ENCODE measurements at regions not wholly inside any gene's neighbourhood (a gene's known extent, or its start where the extent isn't known, plus 50 kb on each side); places are given as distances from the start of the nearest gene placed in this dataset.

DNA sequence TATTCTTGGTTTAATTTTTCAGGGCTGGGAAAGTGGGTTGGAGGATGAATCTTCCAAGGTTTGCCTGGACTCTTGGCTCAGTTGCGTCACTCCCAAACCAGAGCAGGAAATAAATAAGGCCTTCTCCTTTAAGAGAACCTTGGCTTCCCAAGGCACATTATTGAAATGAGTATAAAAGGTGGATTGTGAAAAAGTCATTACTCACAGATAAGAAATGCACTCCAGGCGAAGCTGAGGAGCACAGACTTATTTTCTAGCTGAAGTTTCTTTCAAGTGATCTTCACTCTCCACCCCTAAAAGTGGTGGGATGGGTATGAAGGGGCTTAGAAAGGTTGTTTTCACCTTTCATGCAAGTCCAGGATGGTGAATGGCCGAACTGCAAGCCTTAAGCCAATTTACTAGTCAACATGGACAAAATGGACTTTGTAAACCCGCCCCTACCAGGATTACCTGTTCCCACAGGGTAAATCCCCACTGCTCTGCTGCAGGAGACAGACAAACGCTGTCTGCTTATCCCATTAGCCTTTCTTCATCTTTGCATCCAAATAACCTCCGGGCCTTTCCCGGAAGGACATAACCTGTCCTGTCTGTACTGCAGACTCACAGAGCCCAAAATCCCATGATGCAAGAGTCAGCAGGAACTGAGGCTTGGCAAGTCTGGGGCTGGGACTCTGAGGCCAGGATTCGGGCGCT, 207.6 kb downstream of the BCL11B start:
- no peak for DNase-seq (ENCODE audit: low read depth)

DNA sequence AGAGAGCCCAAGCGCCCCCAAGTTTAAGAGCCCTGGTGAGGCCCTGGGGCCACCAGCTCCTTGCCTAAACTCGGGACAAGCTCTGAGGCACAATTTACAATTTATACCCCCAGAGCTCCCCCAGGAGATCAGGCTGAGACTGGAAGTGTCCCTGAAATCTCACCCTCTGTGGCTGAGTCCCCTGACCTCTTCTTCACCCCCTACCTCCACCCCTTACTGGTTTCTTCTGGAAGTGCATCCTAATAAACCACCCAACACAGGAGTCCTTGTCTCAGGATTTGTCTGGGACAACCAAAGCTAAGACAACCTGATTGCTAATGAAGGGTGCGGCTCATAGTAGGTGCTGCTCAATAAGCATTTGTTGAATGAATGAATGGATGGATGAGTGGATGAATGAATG, 206.4 kb downstream of the BCL11B start:
- DNase-seq (ENCODE audit: low read depth), result no peak

DNA sequence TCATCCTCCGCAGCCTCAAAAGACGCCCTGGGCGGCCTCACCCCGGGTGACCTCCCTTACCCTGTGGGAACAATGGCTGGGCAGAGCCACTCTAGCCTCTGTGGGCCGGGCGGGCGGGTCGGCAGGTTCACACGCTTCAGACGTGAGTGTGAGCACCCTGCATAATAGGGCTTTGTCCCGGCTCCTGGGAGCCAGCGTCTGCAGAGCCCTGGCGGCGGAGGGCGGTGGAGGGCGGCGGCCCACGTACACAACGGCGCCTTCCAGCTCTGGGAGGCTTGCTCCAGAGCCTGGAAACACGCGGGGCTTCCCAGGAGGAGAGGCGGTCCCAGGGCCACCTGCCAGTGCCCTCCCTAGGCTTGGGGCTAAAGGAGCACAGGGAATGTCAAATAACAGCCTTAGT, 205.6 kb downstream of the BCL11B start:
- no peak for DNase-seq (ENCODE audit: low read depth)

DNA sequence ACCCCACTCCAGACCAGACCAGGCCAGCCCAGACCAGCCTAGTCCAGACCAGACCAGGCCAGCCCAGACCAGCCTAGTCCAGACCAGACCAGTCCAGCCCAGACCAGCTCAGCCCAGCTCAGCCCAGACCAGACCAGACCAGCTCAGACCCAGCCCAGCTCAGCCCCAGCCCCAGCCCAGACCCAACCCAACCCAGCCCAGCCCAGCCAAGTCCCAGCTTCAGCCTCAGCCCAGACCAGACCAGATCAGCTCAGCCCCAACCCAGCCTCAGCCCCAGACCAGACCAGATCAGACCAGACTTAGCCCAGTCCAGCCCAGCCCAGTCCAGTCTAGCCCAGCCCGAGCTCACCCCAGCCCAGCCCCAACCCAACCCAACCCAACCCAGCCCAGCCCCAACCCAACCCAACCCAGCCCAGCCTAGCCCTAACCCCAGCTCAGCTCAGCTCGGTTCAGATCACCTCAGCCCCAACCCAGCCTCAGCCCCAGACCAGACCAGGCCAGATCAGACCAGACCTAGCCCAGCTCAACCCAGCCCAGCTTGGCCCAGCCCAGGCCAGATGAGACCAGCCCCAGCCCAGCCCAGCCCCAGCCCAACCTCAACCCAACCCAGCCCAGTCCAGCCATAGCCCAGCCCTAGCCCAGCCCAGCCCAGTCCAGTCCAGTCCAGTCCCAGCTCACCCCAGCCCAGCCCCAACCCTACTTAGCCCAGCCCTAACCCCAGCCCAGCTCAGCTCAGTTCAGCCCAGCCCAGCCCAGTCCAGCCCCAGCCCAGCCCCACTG, 204.7 kb downstream of the BCL11B start:
- no peak for DNase-seq (ENCODE audit: low read depth)

DNA sequence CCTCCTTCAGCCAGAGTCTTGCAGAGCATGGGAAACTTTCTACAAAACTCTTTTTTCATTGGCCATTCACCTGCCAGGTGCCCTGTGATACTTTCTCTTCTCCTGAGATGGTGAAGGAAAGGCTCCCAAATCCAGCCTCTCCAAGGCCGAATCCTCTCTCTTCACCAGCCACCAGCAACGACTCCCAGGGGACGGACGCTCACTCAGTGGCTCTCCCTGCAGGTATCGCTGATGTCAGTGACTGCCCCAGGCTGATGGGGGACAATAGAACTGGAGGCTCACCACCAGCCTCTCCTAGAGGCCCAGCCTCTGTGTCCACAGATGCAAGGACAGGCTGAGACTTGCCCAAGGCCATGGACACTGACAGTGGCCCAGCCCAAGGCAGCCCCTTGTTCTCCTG, 204.1 kb downstream of the BCL11B start:
- no peak for DNase-seq (ENCODE audit: low read depth)

DNA sequence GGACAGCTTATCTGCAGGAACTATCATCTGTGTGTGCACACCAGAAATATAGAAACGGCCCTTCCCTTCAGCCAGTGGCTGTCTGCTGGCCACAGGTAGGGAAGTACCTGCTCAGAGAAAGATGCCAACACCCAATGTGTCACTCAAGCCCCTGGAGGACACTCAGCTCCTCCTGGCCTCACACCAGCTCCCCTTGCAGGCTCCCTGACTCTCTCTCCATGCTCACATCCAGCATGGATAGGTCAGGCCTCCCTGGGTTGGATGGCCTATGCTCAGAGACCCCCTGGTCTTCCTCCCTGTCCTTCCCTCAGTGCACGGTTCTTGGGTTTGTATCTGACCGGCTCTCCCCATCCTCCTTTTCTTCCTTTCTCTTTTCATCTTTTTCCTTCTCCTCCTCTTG, 202.1 kb downstream of the BCL11B start:
- no peak for DNase-seq (ENCODE audit: low read depth)

DNA sequence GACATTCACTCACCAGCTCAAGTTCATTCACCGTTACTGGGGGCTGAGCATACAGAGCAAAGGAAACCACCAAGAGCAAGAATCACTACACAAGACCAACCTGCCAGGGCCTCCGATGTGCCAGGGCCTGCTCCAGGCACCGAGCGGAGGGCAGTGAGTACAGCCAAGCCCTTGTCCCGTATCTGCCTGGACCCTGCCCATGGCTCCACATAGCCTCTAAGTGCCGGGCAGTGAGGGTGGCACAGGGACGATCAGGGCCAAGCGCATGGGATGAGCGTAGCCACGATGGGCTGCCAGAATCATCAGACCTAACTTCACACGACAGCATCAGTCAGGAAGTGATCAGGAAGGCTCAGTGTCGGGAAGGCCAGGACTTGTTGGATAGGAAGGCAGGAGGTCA, 199.6 kb downstream of the BCL11B start:
- DNase-seq (ENCODE audit: low read depth), result no peak

DNA sequence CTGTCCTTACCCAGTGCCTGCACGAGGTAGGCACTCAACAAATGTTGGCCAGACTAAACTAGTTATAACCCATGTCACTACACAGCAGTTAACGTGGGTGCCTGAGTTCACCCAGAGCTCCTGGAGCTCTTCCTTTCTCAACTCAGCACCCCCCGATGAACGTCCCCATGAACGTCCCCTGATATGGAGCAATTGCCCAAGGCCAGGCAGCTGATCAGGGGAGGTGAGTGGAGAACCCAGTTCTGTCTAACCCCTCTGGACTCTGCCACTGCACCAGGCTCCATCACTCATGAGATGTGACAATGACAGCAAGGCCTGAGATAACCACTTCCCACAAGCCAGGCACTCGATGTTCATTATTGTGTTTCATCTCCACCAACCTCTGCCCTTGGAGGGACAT, 199.0 kb downstream of the BCL11B start:
- no peak for DNase-seq (ENCODE audit: low read depth)

DNA sequence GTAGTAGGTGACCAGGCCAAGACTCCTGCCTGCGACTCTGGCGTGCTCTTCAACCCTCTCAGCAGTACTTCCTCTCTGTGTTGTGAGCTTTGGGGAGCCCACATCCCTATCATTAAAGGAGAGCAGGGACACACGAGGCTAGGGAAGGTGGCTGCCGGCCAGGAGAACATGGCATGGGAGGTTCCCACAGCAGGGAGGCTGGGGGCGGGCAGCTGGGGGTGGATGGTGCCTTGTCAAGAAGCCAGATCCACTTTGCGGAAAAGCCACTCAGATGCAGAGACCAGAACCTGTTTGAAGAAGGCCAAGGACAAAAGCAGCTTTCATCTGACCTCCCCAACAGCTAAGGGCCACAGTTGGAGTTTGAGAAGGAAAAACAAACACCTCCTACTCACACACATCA, 198.6 kb downstream of the BCL11B start:
- no peak for DNase-seq (ENCODE audit: low read depth)

DNA sequence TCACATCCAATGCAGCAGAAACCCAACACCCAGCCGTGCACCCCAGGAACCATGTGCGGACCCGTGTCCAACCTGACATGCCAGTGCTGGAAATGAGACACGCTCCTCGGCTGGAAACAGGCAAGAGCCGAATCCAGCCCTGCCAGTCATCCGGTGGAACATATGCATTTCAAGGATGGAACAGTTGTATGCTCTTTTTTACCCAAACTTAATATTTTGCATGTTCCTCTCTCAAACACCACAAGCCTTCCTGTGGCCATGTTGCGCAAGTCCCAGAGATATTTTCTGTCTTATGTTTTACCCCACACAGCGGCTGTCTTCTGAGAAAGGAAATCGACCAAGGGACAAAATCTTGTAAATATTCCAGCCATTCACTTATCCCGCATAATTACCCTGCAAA, 196.9 kb downstream of the BCL11B start:
- no peak for DNase-seq (ENCODE audit: low read depth)

DNA sequence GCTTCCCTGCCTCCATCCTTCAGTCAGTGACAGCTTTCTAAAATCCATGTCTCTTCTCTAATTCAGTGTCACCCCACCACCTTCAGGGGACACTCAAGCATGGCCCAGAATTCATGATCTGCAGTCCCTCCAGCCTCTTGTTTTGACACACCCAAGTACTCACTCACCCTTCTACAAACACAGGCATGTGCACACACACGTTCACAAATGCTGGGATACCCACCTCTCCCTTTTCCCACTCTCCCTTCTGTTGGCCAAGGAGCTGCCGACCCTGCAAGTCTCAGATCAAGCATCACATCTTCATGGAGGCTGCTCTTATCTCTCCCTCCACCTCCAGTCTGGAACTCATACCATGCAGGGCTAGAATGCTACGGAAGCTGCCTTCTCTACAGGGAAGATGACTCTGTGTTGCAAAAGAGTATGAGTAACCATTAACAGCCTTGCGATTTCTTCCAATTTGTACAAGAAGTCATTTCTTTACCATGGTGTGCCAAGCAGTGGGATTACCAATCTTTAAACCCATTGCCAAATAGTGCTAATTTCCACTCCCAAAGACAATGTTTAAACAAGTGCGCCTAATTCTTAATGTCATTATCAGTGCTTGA, 196.1 kb downstream of the BCL11B start:
- DNase-seq (ENCODE audit: low read depth), result no peak

DNA sequence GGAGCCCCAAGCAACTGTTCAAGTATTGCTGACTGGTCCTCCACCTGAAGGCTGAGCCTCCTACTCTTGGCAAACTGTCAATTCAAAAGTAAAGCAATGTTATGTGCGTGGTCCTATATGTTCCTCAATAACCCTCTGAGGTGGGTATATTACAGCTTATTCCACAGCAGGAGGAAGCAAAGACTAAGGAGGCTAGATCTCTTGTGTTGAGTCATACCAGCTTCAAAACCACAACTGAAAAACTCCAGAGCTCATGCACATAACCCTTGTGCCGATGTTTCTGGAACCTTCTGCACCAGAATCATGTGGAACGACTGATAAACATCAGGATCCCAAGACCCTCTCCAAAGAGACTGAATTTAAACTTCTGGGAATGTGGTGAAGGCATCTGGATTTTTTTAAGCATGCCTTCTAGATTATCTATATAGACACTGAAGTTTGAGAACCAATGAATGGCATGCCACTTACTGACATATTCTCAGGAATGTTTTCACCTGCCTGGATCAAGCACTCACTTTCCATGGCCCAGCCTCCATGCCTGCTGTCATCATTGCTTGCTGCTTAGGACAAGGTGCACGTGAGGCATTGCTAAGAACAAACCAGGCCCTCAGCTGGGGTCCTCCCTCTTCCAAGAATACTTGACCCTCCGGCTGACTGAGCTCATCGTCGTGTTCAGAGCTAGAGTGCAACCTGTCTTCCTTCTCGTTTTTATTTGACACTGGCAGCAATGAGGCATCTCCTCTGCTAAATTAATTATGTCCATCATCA, 194.7 kb downstream of the BCL11B start:
- no peak for DNase-seq (ENCODE audit: low read depth)

DNA sequence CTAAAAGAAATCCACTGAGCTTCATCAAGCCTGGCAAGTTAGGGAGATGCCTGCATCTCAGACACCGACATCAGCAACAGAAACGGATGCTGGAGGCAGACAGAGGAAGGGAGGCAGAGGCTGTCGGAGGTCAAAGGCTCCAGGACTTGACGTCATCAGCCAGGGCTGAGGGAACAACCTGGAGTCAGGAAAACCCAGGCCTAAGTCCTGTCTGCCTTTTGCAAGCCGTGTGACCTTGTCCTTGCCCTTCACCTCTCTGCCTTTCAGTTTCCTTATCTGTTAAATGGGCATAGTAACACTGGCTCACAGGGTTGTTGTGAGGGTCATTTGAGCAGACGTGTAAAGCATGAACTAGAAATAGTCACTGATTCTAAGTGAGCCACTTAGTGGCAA, 194.2 kb downstream of the BCL11B start:
- no peak for DNase-seq (ENCODE audit: low read depth)

DNA sequence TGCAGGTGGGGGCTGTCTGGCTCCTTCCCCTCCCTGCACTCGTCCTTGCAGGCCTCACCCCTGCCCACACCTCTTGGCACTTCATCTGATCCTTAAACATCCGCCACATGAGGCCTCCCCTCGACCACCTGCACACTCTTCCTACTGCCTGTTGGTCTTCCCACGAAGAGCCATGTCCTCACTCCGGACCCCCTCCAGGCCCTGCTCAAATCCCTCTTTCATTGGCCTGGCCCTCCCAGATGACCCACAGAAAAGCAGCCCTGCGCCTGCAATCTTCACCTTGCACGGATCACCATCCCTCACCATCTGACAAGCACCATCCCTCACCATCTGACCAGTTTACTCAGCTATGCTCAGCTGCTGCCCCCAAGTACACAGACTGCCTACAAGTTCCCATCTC, 193.6 kb downstream of the BCL11B start:
- DNase-seq (ENCODE audit: low read depth), result no peak

DNA sequence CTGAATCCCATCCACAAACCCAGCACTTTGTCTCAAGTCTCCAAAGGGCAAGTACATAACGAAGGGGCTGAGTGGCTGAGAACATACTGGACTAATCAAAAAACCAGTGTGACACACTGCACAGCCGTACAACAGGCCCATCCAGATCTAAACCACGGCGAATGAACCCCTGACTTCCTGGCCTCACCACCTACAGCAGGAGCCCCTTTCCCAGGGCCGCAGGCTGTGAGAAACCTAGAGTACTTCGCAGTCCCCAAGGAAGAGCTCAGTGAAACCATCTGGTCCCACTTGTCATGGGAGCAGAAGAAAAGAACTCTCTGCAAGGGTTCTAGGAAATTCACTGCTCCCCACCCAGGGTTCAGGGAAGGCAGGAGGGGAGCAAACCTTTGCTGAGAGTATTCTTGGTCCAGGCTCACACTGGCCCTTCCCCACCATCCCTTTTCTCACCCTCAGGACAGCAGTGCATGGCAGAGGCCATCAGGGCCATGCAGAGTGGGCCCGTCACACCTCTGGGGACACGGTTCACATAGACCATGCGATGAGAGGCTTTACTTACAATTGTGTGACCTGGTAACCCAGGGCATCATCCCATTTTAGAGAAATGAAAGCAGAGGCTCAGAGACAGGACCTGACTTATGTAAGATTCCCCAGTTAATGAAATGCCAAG, 192.8 kb downstream of the BCL11B start:
- DNase-seq (ENCODE audit: low read depth), result no peak

DNA sequence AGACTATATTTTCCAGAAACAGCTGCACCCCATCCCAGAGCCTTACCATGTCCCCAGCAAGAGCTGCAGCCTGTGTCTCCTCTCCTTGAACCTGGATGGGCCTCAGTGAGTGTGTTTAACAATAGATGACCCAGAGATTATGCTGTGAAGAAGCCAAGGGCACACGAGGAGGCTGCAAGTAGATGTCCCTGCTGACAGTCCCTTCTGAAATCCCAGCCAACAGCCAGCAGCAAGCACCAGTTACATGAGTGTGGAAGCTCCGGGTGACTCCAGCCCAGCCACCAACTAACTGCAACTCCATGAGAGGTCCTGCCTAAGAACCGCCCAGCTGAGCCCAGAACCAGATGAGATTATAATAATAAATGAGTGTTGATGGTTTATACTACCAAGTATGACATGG, 191.7 kb downstream of the BCL11B start:
- DNase-seq (ENCODE audit: low read depth), result no peak

DNA sequence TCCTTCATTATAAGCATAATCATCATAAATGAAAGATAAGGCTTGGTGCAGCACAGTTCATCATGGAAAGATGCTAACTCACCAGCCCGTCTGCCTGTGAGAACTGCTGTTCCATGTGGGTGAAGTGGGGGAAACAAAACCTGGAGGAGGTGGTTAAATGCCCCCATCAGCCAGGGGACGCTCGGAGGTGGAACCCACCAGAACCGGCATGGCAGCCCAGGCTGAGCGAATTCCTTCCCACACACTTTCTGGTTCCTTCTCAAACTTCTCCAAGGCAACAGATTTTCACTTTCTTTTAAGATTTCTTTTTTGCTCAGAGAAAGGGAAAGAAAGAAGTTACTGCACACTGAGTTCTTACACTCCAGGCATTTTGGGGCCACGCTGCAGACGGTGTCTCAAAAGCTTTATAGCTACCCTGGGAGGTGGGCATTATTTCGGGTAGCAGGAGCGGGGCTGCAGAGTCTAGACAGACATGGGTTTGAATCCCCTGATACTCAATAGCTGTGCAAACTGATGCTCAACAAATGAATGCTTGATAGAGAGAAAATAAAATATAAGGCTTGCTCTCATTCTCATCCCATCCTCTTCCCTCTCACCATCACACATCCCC, 190.7 kb downstream of the BCL11B start:
- DNase-seq (ENCODE audit: low read depth), result no peak

DNA sequence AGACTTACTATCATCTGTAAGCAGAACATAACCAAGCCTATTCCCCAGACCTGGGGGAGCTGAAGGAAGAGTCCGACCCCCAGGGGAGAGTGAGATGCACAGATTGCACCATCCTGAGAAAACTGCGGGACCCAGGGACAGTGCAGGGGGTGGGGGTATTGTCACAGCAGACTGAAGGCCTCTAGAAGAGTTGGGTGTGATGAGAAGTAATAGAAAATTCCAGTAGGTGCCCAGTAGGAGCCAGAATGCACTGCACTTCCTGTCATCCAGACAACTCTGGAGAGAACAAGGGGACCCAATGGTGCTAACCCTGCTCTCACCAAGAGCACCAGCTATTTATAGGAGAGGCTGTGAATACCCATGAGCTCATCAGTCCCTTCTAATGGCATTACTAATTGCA, 190.1 kb downstream of the BCL11B start:
- DNase-seq (ENCODE audit: low read depth), result no peak

DNA sequence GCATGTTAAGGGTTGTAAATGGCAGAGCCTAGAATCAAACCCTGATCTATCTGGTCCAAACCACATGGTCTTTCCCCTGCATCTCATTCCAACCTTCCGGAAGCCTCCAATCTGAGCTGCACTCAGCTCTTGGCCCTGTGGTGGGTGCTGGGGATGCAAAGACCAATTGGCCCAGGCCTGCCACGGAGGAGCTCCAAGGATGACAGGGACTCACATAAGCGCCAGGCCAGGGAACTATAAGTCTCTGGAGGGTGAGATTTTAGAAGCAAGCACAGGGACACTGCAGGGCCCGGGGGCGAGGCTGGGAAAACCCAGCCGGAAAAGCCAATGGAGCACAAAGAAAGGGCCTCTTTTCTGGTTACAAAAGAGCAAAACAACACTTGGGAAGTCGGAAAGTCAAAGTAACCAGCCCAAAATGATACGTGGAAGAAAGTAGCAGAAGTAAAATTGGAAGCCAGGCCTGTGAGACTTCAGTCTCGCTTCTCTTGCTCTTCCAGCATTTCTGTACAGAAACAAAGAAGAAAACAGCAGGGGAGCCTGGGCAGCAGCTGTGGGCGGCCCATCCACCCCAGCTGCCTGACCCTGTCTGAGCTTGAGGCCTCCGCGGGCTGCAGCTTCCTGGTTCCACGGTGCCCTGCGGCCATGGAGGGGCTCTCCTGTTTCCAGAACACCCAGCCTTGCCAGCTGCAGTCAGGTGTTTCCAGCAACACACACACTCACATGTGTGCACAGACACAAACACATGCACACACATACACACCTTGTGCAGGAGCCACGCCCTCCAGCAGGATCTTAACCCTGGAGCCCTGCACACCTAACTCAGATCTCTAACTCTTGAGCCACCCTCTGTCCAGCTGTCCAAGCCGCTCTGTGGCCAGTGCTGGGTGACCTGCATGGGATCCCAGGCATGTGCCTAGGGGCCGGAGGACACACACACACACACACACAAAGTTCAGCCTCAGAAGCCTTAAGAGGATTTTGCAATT, 178.2 kb downstream of the BCL11B start:
- DNase-seq (ENCODE audit: low read depth), result no peak

DNA sequence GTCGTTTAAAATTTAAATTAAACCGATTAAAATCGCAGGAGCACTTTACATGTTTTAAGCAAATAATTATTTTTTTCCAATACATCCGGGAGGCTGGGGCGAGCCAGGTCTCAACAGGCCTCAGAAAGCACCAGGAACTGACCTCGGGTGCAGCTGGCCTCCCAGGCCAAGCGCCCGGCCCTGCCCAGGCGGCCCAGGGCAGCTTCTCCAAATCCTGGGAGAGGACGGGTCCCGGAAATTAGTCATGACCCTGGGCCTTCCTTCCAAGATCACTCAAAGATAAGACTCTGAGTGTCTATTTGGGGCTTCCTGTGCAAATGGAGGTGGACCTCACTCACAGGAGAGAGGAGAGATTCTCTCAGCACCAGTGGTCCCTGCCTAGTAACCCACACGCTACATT, 177.1 kb downstream of the BCL11B start:
- no peak for DNase-seq (ENCODE audit: low read depth)

DNA sequence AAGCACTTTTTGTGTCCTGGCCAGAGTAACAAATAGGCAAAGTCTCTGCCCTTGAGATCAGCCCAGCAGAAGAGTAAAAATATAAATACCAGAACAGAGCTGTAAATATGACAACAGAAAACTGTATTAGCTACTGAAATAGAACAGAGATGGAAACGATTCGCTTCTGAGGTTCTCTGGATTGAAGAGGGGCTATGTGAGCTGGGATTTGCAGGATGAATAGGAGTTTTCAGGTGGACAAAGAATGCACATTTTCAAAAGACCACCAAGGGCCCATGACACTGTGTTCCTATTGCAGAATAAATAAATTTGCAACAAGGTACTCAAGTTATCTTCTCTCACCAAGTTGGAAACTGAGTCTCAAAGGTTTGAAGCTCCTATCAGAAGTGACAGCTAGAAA, 176.6 kb downstream of the BCL11B start:
- no peak for DNase-seq (ENCODE audit: low read depth)

Data from fibroblast of gingiva (primary cell).